Daoy (cell line): ENCODE measurements at regions not wholly inside any gene's neighbourhood (a gene's known extent, or its start where the extent isn't known, plus 50 kb on each side); places are given as distances from the start of the nearest gene placed in this dataset.
"Not testable (repeated sequence)": the region's sequence is repeated elsewhere in the genome, so short reads cannot be mapped to it uniquely, and the experiment has no call there.

Experiments used
- DNase-seq: peaks from one replicate; pipeline ENCODE4 v3.0.0-alpha.2; 2015; ENCODE audit warnings: low read depth

DNA sequence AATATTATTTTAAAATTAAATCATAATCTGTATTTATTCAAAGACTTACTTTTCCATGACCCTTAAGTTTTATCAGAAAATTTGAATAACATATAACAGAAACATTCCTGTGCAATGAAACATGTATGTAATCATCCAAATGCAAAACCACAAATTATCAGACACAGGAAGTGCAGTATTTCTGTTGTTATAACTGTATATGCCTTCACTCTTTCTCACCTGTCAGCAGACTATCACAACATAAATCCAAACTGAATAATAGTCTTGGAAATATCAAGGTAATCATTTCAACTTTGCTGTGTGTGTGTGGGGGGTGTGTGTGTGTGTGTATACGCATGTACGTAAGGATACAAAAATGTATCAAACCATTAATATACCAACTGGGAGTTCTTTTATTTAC is 285.9 kb downstream of the SLC7A11 start:
- peak; percentile 3 for DNase-seq

DNA sequence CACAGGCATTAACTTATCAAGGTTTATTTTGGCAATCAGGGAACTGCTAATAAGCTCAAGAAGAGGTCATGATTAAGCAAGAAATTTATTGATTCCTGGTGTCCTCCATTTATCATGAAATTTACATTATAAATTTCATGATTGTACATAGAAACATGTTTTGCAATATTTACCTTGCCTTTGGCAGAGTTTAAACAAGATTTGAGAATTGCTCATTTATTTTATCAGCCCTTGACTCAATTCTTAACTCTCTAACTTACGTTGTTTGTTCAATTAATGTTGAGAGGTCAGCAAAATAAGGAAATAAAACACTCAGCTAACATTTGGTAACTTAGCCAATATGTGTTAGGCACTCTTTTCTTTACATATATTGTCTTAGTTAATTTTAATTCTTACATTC is 286.6 kb downstream of the SLC7A11 start:
- no peak for DNase-seq

DNA sequence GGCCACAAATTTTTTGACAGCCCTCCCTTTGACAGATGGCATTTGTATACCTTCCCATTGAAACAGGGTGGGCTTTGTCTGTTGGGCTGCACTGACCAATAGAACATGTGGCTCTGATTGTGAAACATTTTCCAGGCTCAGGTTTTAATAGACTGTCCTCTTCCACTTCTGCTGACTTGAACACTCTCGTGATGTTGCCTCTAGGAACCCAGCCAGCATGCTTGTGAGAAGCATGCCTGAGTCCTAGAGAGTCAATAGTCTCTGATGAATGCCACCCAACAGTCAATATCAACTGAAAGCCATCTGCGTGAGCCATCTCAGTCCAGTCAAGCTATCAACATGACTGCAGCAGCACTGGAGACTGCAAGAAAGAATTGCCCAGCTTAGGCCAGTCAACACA is 290.0 kb downstream of the SLC7A11 start:
- no peak for DNase-seq

DNA sequence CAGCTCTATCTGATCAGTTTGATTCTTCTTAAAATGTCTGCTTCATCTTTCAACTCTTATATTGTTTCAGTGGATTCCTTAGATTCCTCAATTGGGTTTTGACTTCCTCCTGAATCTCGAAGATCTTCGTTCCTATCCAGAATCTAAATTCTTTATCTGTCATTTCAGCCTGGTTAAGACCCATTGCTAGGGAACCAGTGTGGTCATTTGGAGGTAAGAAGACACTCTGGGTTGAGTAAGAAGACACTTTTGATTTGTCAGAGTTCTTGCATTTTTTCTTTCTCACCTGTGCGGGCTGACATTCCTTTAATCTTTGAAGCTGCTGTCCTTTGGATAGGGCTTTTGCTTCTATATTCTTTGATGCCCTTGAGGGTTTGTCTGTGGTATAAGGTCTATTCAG is 291.9 kb downstream of the SLC7A11 start:
- no peak for DNase-seq

DNA sequence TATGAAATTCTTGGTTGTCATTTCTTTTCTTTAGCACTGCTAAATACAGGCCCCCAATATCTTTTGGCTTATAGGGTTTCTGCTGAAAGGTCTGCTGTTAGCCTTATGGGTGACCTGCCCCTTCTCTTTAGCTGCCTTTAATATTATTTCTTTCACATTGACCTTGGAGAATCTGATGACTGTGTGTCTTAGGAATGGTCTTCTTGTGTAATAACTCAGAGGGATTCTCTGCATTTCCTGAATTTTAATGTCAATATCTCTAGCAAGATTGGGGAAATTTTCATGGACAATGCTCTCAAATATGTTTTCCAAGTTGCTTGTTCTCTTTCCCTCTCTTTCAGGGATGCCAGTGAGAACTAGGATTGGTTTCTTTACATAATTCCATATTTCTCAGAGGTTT is 292.4 kb downstream of the SLC7A11 start:
- DNase-seq: no peak

DNA sequence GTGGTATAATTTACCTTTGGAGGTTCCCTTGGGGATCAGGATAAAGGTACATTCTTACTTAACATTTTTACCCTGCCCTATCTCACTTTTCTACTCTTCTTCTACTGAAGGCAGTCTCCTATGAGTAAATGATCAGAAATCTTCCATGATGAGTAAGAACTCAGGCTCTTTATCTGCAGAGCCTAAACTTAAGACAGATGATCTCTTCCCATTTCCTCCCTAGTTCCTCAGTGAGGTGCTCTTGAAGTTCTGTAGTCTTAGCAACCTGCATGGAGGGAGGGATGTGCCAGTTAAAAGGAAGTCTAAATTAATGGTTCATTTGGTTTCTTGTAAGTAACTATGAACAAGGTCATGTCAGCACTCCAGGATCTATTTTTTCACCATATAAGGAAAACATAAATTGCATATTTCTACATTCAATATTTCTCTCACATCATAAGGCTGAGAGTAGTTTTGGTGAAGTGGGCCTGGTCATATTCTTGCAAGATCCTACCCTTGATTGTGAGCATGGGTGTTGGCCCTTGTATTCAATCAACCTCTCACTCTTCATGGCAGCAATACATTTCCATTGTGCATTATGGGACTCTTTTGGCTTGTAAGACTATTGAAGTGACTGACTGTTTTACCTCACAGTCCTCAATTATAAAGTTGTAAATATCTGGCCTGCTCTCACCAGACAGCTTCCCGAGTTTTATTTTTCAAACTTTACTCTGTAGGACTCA is 295.5 kb downstream of the SLC7A11 start:
- no peak for DNase-seq

DNA sequence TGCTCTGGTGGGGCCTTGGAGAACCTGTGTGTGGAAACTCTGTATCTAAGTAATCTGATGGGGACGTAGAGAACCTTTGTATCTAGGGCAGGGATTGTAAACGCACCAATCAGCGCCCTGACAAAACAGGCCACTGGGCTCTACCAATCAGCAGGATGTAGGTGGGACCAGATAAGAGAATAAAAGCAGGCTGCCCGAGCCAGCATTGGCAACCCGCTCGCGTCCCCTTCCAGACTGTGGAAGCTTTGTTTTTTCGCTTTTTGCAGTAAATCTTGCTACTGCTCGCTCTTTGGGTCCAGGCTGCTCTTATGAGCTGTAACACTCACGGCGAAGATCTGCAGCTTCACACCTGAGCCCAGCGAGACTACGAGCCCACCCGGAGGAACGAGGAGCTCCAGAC is 299.3 kb downstream of the SLC7A11 start:
- not testable (repeated sequence) for DNase-seq

DNA sequence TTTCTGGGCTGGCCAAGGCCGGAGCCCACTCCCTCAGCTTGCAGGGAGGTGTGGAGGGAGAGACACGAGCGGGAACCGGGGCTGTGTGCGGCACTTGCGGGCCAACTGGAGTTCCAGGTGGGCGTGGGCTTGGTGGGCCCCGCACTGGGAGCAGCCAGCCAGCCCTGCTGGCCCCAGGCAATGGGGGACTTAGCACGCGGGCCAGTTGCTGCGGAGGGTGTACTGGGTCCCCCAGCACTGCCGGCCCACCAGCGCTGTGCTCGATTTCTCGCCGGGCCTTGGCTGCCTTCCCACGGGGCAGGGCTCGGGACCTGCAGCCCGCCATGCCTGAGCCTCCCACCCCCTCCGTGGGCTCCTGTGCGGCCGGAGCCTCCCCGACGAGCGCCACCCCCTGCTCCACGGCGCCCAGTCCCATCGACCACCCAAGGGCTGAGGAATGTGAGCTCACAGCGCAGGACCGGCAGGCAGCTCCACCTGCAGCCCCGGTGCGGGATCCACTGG is 300.1 kb downstream of the SLC7A11 start:
- not testable (repeated sequence) for DNase-seq

DNA sequence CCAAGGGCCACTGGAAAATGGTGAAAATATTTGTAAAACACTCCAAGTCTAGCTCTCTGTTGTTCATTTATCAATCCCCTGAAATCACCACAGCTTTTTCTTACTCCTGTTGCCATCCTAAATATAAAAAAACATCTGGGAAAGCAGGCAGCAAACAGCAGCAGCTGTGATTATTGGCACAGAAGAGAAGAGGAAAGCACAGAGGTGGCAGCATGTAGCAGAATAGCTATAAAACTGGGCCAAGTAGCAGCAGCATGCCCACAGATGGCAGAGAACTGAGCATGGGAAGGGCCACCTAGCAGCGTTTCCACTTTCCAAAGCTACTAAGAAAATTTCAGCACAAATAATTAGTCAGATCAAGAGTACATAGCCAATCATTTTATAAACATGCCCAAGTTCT is 307.2 kb downstream of the SLC7A11 start:
- no peak for DNase-seq

DNA sequence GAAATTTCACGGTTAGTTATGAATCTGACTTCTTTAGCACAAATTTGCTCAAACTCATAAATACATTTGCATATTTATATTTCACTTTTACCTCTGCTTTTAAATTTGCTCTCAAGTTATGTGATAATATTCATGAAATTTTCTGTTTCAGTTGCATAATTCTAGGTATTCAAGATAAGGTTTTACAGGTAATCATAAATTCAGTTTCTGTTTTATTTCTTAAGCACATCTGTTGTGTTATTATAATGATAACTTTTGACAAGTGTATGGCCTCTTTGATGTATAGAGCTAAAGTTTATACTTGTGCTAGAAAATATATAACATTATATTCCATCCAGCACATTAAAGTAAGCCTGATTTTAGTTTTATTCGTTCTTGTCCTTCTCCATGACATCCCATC is 308.1 kb downstream of the SLC7A11 start:
- no peak for DNase-seq

DNA sequence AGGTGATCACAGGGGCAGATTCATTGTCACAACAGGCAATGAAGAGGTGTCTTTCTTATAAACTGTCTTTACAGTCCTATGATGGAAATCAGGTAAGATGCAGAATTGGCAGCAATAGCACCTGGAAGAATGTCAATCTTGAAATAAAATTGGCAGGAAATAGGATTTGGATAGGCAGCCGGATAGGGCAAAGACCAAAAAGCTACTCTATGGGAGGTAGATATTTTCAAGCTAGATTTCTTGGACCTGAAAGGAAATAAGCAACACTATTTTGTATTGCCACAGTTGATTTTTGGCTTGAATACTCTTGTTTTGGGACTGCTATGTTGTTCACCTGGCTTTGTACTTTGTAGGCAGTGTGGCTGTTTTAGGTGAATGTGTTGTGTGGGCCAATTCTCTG is 314.2 kb downstream of the SLC7A11 start:
- DNase-seq: no peak

DNA sequence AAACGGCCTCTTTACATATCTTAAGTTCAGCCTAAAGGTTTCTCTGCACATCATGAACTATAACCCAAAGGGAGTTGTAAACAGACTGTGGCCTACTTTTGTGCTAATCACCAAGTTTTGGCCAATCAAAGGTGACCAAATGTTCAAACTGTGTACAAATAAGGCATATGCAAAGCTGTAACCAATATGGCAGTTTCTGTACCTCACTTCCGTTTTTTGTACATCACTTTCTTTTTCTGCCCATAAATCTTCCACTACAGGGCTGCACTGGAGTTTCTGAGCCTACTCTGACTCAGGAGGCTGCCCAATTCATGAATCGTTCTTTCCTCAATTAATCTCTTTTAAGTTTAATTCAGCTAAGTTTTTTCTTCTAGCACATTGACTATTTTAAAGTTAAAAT is 318.7 kb downstream of the SLC7A11 start:
- DNase-seq: no peak

DNA sequence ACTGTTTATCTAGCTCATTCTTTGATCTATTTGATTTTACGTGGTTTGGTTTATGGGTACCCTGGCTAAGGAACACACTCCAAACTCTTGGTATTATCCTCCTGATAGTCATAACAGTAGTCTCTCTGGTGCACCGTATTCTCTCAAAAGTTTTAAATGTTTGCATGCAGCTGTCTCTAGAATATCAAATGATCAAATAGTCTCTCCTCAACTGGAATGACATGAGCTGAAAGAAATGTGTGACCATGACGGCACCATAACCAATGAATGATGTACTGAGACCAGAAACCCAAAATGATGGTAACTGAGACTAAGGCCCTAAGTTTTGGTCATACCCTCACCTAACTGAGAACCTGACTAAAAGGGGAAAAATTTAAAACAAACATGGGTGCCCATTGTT is 319.4 kb downstream of the SLC7A11 start:
- DNase-seq: no peak

DNA sequence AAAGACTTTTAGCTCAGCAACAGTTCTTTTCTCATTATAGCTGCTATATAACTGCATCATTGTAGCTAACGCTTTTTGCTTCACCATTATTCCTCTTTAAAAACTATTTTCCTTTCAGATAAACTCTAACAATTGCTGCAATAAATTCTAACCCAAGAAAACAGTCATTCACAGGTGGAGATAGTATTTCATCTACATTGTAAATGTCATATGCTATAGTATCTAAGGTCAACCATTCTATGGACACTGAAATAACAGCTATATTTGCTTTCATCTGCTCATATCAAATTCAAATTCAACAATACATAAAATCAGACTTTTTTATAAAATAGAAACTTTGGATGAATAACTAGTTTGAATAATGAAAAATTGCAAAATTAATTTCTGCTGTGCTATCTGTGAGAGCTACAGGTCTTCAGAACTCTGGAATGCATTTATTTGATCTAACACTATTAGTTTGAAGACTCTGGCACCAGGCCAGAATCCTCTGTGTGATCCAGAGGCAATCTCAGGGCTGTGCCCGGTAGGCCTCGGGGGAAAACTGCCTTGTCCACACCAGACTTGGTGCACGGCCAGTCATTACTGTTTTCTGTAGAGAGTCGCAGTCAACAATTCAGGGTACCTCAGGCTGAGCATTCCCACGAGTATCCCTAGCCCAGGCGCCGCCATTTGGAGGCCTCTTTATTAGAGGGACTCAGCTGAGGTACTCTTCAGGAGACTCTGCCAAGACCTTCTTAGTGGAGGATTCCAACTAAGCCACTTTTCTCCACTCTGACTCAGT is 332.4 kb downstream of the SLC7A11 start:
- peak; percentile 2 for DNase-seq

DNA sequence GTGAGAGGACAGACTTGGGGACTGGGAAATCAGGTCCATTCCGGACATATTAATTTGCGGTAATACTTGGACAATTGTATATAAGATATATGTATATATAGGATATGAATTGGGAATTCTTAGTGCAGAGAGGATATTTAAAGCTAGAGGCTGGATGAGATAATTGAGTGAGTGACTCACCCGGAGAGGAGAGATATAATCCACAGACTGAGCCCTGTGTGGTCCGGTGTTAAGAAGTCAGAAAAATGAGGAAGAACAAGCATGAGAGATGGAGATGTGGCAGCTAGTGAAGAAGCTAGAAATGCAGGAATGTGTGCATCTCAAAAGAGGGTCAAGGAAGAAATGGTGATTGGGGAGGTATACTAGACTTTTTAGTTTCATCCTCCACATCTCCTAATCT is 336.2 kb downstream of the SLC7A11 start:
- DNase-seq: peak; percentile 8

DNA sequence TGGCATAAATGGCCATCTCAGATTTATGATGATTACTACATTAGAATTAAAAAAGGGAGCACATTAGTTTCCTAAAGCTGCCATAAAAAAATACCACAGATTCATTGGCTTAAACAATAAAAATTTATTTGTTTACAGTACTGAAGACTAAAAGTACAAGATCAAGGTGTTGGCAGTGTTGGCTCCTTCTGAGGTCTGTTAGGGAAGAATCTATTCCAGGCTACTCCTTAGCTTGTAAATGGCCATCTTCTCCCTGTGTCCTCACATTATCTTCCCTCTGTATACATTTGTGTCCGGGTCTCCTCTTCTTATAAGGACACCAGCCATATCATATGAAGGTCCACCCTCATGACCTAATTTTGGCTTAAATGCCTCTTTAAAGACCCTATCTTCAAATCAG is 341.0 kb downstream of the SLC7A11 start:
- DNase-seq: no peak

DNA sequence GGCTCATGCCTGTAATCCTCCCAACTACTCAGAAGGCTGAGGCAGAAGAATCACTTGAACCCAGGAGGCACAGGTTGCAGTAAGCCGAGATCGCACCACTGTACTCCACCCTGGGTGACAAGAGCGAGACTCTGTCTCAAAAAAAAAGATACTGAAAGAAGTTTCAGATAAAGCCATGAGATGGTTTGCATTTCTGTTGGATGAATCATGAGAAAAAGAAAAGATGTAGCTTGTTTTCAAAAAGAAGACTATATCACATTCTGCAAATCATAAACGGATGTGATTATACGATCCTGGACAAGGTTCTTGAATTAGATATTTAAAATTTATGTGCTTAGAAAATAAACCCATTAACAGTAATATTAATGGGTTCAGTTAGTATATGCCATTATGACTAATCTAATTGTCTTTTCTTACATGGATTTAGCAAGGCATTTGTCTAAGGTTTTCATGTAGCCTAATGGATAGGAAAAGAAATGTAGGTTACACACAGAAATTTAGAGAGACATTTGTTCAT is 345.9 kb downstream of the SLC7A11 start:
- DNase-seq: no peak

DNA sequence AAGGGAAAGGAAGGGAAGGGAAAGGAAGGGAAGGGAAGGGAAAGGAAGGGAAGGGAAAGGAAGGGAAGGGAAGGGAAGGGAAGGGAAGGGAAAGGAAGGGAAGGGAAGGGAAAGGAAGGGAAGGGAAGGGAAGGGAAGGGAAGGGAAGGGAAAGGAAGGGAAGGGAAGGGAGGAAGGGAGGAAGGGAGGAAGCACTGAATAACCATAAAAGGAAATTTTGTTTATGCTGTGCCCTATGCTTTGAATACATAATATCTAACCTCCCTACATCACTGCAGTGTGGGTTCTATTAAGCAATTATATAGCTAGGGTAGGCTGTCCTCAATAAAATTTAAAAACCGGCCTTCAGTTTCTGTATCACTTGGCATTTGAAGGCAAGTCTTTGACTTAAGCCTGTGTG is 346.6 kb downstream of the SLC7A11 start:
- DNase-seq: not testable (repeated sequence)

DNA sequence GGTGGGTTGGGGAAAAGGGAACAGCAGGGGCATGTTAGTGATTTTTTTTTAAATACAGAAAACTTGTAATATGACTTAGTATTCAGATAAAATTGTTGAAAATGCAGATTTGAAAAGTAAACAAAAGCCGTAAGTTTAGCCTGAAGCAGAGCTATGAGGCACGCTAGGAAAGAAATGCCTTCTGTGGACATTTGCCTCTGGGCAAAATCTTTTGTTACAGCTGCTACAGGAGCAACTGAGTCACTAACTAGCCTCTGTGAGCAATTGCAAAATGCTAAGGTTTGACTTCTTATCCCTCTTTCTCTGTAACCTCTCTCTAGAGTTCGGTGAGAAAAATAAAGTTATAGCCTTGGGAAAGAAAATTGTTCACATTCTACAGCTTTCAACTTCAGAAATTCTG is 350.0 kb downstream of the SLC7A11 start:
- DNase-seq: no peak

DNA sequence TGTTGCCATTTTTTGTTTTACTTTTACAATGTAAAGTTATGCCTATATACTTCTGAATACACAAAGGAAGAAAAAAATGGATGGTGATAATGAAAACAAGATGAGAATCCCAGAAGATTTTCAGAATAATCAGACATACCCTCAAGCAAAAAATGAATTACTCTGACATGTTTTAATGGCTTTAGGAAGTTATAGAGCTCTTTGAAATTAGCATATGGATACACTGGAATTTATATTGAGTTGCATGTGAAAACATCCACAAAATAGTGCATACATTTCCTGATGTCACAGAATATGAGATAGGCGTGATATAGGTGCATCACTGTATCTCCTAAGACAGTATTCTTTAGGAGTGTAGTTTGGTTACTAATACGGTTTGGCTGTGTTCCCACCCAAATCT is 351.3 kb downstream of the SLC7A11 start:
- no peak for DNase-seq

DNA sequence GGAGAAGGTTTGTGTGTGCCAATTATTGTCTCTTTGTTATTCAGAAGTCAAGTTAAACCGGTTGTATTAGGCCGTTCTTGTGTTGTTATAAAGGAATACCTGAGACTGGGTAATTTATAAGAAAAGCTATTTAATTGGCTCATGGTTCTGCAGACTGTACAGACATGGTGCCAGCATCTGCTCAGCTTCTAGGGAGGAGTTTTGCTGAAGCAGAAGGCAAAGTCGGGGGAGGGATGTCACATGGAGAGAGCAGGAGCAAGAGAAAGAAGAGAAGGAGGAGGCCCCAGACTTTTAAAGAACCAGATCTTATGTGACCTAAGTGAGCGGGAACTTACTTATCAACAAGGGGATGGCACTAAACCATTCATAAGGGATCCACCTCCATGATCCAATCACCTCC is 349.3 kb upstream of the PCDH18 start:
- DNase-seq: no peak

DNA sequence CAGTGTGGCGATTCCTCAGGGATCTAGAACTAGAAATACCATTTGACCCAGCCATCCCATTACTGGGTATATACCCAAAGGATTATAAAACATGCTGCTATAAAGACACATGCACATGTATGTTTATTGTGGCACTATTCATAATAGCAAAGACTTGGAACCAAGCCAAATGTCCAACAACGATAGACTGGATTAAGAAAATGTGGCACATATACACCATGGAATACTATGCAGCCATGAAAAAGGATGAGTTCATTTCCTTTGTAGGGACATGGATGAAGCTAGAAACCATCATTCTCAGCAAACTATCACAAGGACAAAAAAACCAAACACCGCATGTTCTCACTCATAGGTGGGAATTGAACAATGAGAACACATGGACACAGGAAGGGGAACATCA is 335.8 kb upstream of the PCDH18 start:
- not testable (repeated sequence) for DNase-seq

DNA sequence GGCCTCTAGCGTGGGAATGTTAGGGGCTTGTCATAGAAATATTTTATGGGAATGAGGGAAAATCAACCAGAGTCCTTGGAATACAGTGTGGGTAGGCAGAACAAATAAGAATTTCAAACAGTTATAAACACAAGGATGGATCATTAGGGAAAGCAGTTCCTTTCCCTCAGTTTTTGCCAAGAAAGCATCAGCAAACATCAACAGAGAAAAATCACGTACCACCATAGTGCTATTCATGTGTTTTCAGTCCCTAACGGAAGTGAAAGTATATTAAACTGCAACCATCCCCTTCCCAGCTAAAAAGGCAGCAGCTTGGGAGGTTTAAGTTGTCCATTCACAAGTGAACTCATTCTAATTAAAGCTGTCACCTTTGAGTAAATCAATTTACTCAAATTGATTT is 334.4 kb upstream of the PCDH18 start:
- DNase-seq: no peak
